ENCODE measurements at regions not wholly inside any gene's neighbourhood (a gene's known extent, or its start where the extent isn't known, plus 50 kb on each side); places are given as distances from the start of the nearest gene placed in this dataset.

GRCh38 chr3:180743813-180744590, 64.7 kb upstream of the CCDC39 start:
- 50% methylated on average over 18 of the region's 18 CpGs for WGBS, 2 experiments (ENCODE audit: low coverage in 1 of 2, low lambda C conversion rate in 2 of 2, missing lambda C conversion rate in 2 of 2)
- no peak overlapping the region for H2AFZ ChIP-seq

DNA sequence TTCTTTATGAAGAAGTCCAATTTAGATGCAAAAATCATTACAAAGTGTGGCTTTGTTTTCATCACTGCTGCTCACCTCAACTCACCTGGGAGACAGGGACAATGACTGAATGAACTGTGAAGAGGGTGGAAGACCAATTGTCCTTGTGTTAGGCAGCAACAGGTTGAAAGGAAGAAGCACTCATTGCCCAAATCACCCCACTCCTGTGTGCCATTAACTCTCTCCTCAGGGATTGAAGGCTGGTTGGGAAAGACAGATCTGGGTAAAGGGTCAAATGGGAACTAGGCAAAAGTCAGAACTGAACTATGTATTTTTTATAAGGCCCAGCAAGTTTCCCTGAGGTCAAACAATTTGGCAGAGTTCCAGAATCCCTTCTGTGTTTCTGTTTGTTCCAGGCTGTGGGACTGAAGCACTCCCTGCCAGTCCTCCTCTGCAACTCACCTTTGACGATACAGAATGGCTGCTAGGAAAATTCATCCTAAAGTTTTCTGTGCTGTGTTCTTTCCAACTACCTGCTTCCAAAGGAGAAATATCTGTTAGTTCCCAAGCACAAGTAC, 68.6 kb upstream of the CCDC39 start:
- Histone ChIP-seq H3K9me2 (ENCODE audit: insufficient read depth) (no peaks in the 10 kb centered on the region), H4K20me1 (ENCODE audit: insufficient read depth) (no peaks in the 10 kb centered on the region), H3K27me3 (replicated peaks; ENCODE audit: insufficient read depth) (no peaks in the 10 kb centered on the region), H3K9me3 (ENCODE audit: low read depth) (no peaks in the 10 kb centered on the region), H2AFZ (no peak overlapping the region), H3F3A (ENCODE audit: insufficient read depth) (no peaks in the 10 kb centered on the region), H3K4me3 (no peak overlapping the region), H3K4me2 (ENCODE audit: unreplicated experiment) (no peak overlapping the region), H3K4me1 (ENCODE audit: insufficient read depth) (no peaks in the 10 kb centered on the region), H3K79me2 (ENCODE audit: insufficient read depth) (no peaks in the 10 kb centered on the region), H3K27ac (no peak overlapping the region), H3K9ac (no peak overlapping the region), H3K36me3 (ENCODE audit: low read depth) (no peaks in the 10 kb centered on the region)
- DNase-seq, result no peak
- TF ChIP-seq EZH2 (IDR thresholded peaks at IDR 0.05; ENCODE audit: insufficient read depth, poor library complexity, severe bottlenecking) (no peak), EZH2phosphoT487 (IDR thresholded peaks at IDR 0.05; ENCODE audit: insufficient read depth, low read depth) (no peak)
- WGBS, 2 experiments (ENCODE audit: low coverage in 1 of 2, low lambda C conversion rate in 2 of 2, missing lambda C conversion rate in 2 of 2), result 71 to 72% methylated on average over 1 of the region's 1 CpG
- in situ Hi-C loops (cut with MboI), result no loop called here

More at GRCh38 chr3:180743813-180744590, 64.7 kb upstream of the CCDC39 start:
- Histone ChIP-seq H3K4me2 (ENCODE audit: unreplicated experiment) (no peak overlapping the region), H3K27ac (no peak overlapping the region), H3K9ac (no peak overlapping the region), H3K4me1 (ENCODE audit: insufficient read depth) (no peaks in the 10 kb centered on the region), H3K27me3 (replicated peaks; ENCODE audit: insufficient read depth) (no peaks in the 10 kb centered on the region), H3K36me3 (ENCODE audit: low read depth) (no peaks in the 10 kb centered on the region), H3K79me2 (ENCODE audit: insufficient read depth) (no peaks in the 10 kb centered on the region), H4K20me1 (ENCODE audit: insufficient read depth) (no peaks in the 10 kb centered on the region), H3K4me3 (no peak overlapping the region), H3K9me2 (ENCODE audit: insufficient read depth) (no peaks in the 10 kb centered on the region), H3F3A (ENCODE audit: insufficient read depth) (no peaks in the 10 kb centered on the region), H3K9me3 (ENCODE audit: low read depth) (no peaks in the 10 kb centered on the region)
- no peak for DNase-seq
- in situ Hi-C loops (cut with MboI), result no loop called here
- TF ChIP-seq EZH2 (IDR thresholded peaks at IDR 0.05; ENCODE audit: insufficient read depth, poor library complexity, severe bottlenecking), result no peak
- TF ChIP-seq EZH2phosphoT487 (IDR thresholded peaks at IDR 0.05; ENCODE audit: insufficient read depth, low read depth), result no peak

- Histone ChIP-seq H3K4me3 (no peak overlapping the region), H3K79me2 (ENCODE audit: insufficient read depth) (no peaks in the 10 kb centered on the region), H3K36me3 (ENCODE audit: low read depth) (no peaks in the 10 kb centered on the region), H3K9me3 (ENCODE audit: low read depth) (no peaks in the 10 kb centered on the region), H3K27me3 (replicated peaks; ENCODE audit: insufficient read depth) (no peaks in the 10 kb centered on the region), H3K27ac (no peak overlapping the region), H3K9me2 (ENCODE audit: insufficient read depth) (no peaks in the 10 kb centered on the region), H3K9ac (no peak overlapping the region), H3K4me1 (ENCODE audit: insufficient read depth) (no peaks in the 10 kb centered on the region), H2AFZ (no peak overlapping the region), H3F3A (ENCODE audit: insufficient read depth) (no peaks in the 10 kb centered on the region), H4K20me1 (ENCODE audit: insufficient read depth) (no peaks in the 10 kb centered on the region), H3K4me2 (ENCODE audit: unreplicated experiment) (no peak overlapping the region)
- TF ChIP-seq EZH2 (IDR thresholded peaks at IDR 0.05; ENCODE audit: insufficient read depth, poor library complexity, severe bottlenecking) (no peak), EZH2phosphoT487 (IDR thresholded peaks at IDR 0.05; ENCODE audit: insufficient read depth, low read depth) (no peak)
- in situ Hi-C loops (cut with MboI), result no loop called here
- DNase-seq, result no peak
- 27% methylated on average over 3 of the region's 3 CpGs for WGBS, 2 experiments (ENCODE audit: low coverage in 1 of 2, low lambda C conversion rate in 2 of 2, missing lambda C conversion rate in 2 of 2)
These were observed 70.0 kb upstream of the CCDC39 start for GRCh38 chr3:180749322-180749721.

DNA sequence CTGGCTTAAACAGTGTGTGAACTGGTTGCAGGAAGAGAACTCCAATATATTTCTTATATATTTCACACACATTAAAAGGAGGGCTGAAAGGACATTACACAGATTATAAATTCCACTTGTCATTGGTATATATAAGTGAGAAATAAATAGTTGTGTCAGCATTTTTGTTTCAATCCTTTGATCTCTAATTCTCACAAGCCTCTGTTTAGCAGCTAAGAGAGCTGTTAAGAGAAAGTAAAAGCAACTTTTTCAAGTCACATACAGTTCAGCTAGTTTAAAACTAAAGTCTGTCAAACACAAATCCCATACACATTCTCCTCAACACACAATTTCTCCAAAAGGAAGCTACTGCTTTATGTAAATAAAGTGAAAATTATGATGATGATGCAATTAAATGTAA, 70.5 kb upstream of the CCDC39 start:
- 0 out of 2 replicates have a peak overlapping the region, but pooled peaks have one; percentile 11 for H3K9ac ChIP-seq
- H3K79me2 ChIP-seq (ENCODE audit: insufficient read depth), result no peaks in the 10 kb centered on the region
- TF ChIP-seq EZH2phosphoT487 (IDR thresholded peaks at IDR 0.05; ENCODE audit: insufficient read depth, low read depth) (no peak), EZH2 (IDR thresholded peaks at IDR 0.05; ENCODE audit: insufficient read depth, poor library complexity, severe bottlenecking) (no peak)
- no peaks in the 10 kb centered on the region for H3F3A ChIP-seq (ENCODE audit: insufficient read depth)
- no peaks in the 10 kb centered on the region for H3K27me3 ChIP-seq (replicated peaks; ENCODE audit: insufficient read depth)
- no peaks in the 10 kb centered on the region for H3K4me1 ChIP-seq (ENCODE audit: insufficient read depth)
- no peak for DNase-seq
- H4K20me1 ChIP-seq (ENCODE audit: insufficient read depth), result no peaks in the 10 kb centered on the region
- H3K4me2 ChIP-seq (ENCODE audit: unreplicated experiment), result no peak overlapping the region
- no peaks in the 10 kb centered on the region for H3K36me3 ChIP-seq (ENCODE audit: low read depth)
- H3K4me3 ChIP-seq, result no peak overlapping the region
- no peaks in the 10 kb centered on the region for H3K9me2 ChIP-seq (ENCODE audit: insufficient read depth)
- H2AFZ ChIP-seq, result peak overlapping the region; percentile 66
- H3K9me3 ChIP-seq (ENCODE audit: low read depth), result no peaks in the 10 kb centered on the region
- no peak overlapping the region for H3K27ac ChIP-seq
- in situ Hi-C loops (cut with MboI), result no loop called here
